Muscle of leg (tissue), 3 donors: ENCODE measurements at regions not wholly inside any gene's neighbourhood (a gene's known extent, or its start where the extent isn't known, plus 50 kb on each side); places are given as distances from the start of the nearest gene placed in this dataset.

Experiments
- DNase-seq: peaks from one replicate; pipeline ENCODE4 v3.0.0; 2013
- H3K27ac ChIP-seq: one replicate; pipeline ENCODE4 v1.5.1; 2013; ENCODE audit warnings: mild to moderate bottlenecking, low read length, control low read depth
- H3K27me3 ChIP-seq: one replicate; pipeline ENCODE4 v1.6.1; 2013; ENCODE audit warnings: low read length; ENCODE audit not compliant: control insufficient read depth, insufficient read depth
- H3K36me3 ChIP-seq: one replicate; pipeline ENCODE4 v1.6.1; 2013; ENCODE audit warnings: low read length; ENCODE audit not compliant: control insufficient read depth, insufficient read depth
- H3K4me1 ChIP-seq: one replicate; pipeline ENCODE4 v1.6.1; 2013; ENCODE audit warnings: low read length; ENCODE audit not compliant: control insufficient read depth, insufficient read depth
- H3K4me3 ChIP-seq: one replicate; pipeline ENCODE4 v1.5.1; 2013; ENCODE audit warnings: low read length, control low read depth
- H3K9me3 ChIP-seq: replicated peaks from 2 replicates; pipeline ENCODE4 v1.6.1; 2013; ENCODE audit warnings: low read depth, low read length; ENCODE audit not compliant: control insufficient read depth
- WGBS: methylation state at CpG from one replicate; pipeline ENCODE4 v1.1.5; 2013; ENCODE audit warnings: missing lambda C conversion rate; ENCODE audit not compliant: insufficient coverage; 5-methylcytosine and 5-hydroxymethylcytosine counted together

DNA sequence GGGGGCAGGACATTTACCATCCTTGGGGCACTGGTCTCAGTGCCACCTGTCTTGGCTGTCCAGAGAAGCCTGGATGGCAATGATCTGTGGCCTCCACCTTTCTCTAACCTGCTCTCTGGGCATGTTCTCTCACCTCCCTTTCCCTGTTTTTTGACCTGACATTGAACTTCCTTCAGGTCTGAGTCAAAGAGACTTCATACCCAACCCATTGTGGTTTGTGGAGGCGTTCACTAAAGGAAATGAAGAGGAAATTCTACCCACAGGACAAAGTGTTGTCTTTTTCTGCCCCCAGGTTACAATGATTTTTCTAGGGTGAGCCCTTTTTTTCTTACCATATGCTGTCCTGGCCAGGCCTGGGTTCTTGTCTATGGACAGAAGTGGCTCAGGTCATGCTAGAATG is 76.6 kb downstream of the CYP26A1 start:
- DNase-seq: no peak
- Histone ChIP-seq H3K9me3 (no peaks in the 10 kb centered on the region), H3K4me3 (no peak overlapping the region), H3K27ac (no peak overlapping the region), H3K4me1 (no peaks in the 10 kb centered on the region), H3K27me3 (no peaks in the 10 kb centered on the region), H3K36me3 (no peaks in the 10 kb centered on the region)
- no CpG with 5 or more reads among the region's 1 CpG for WGBS

DNA sequence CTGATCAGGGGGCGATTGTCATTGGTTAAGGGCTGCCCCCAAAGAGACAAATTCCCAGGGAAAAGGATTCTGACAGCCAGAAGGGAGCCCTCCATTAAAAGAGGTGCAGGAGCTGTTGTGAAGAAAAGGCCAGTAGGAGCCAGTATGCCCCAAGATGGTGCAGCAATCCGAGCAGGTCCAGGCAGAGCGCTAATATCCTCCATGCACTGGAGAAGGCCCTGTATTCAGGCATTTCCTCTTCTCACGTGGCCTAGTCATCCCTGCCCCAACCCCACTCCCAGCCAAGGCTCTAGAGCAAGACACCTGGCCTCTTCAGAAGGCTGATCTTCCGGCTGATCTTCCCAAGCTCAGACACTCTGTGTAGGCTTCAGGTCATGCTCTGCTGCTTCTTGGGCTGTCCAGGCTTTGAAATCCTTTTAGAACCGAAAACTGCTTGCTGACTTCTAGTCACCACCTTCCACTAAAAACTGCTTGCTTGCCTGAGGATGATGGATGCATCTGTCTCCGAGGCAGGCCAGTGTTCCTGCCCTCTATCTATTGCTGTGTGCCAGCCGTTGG is 77.4 kb downstream of the CYP26A1 start:
- no peaks in the 10 kb centered on the region for H3K36me3 ChIP-seq
- no peak overlapping the region for H3K4me3 ChIP-seq
- H3K27ac ChIP-seq: no peak overlapping the region
- H3K9me3 ChIP-seq: no peaks in the 10 kb centered on the region
- no peaks in the 10 kb centered on the region for H3K27me3 ChIP-seq
- WGBS: 69% methylated on average over 8 of the region's 8 CpGs
- no peaks in the 10 kb centered on the region for H3K4me1 ChIP-seq
- no peak for DNase-seq

DNA sequence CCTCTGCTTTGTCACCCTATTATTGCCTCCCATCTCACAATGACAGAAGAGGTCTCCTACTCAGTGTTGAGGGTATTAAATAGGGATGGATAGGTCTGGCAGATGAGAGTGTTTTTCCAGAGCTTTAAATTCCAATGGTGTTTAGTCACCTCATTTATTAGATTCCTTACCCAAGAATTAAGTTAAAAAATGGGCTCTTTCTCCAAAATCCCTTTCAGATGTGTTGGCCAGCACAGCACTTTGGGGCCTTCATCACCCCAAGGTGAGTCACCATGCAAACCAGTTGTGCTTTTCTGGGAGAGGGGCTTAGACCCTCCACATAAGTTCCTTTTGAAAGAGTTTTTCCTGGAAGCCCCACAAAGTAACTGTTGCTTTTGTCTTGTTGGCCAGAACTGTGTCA is 78.4 kb downstream of the CYP26A1 start:
- DNase-seq: peak; percentile 65
- Histone ChIP-seq H3K36me3 (no peaks in the 10 kb centered on the region), H3K27ac (no peak overlapping the region), H3K27me3 (no peaks in the 10 kb centered on the region), H3K4me3 (no peak overlapping the region), H3K9me3 (no peaks in the 10 kb centered on the region), H3K4me1 (no peaks in the 10 kb centered on the region)

DNA sequence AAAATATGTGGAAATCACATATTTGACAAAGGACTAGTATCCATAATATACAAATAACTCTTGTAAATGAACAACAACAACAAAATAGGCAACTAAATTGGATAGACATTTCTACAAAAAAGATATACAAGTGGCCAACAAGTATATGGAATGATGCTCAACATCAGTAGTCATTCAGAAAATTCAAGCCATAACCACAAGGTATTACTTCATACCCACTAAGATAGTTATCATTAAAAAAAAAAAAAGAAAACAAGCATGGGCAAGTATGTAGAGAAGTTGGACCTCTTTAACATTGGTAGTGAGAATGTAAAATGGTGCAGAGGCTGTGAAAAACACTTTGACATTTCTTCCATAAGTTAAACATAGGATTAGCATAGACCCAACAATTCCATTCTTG is 80.8 kb downstream of the CYP26A1 start:
- DNase-seq: no peak
- H3K27me3 ChIP-seq: no peaks in the 10 kb centered on the region
- H3K27ac ChIP-seq: no peak overlapping the region
- H3K4me1 ChIP-seq: no peaks in the 10 kb centered on the region
- no peak overlapping the region for H3K4me3 ChIP-seq
- H3K36me3 ChIP-seq: no peaks in the 10 kb centered on the region
- H3K9me3 ChIP-seq: no peaks in the 10 kb centered on the region

DNA sequence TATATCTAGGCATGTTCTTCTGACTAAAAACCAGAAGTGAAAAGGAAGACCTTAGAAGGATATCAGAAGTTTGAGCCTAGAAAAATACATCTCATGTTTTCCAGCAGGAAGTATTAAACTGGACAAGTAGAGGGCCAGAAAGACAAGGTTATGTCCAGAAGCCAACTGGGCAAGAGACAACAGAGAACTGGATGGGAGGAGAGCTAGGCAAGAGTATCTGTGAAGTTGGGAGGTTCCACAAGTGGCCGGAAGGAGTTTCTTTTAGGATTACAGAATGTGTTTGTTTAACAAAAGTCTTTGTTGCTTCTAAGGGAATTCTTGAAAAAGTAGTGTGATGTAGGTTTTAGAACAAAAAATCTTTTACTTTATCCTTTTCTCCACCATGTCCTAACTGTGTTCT is 86.4 kb downstream of the CYP26A1 start:
- Histone ChIP-seq H3K27ac (no peak overlapping the region), H3K27me3 (no peaks in the 10 kb centered on the region), H3K4me3 (no peak overlapping the region), H3K4me1 (no peaks in the 10 kb centered on the region), H3K36me3 (no peaks in the 10 kb centered on the region), H3K9me3 (no peaks in the 10 kb centered on the region)
- peak; percentile 44 for DNase-seq
- no CpG with 5 or more reads among the region's 1 CpG for whole genome bisulfite sequencing

DNA sequence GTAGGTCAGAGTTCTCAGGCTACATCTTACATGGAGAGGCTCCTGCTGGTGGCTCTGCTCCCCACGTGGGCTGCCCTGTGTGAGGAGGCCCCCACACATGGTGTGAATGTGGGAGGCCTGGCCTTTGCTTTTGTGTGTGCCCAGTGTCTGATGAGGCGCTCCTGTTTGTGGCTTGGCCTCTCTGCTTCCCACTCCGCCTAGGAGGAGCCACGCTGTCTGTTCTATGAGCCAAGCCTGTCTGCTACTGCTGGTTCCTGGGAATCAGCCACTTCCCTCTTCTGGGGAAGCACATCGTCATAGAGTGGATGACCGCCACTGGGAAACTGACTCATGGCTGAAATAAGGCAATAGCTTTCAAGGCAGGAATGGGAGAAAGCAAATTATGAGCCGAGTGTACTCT is 87.1 kb downstream of the CYP26A1 start:
- Histone ChIP-seq H3K4me1 (no peaks in the 10 kb centered on the region), H3K27me3 (no peaks in the 10 kb centered on the region), H3K36me3 (no peaks in the 10 kb centered on the region), H3K27ac (no peak overlapping the region), H3K9me3 (no peaks in the 10 kb centered on the region), H3K4me3 (no peak overlapping the region)
- DNase-seq: peak; percentile 66
- 65% methylated on average over 5 of the region's 7 CpGs for WGBS

DNA sequence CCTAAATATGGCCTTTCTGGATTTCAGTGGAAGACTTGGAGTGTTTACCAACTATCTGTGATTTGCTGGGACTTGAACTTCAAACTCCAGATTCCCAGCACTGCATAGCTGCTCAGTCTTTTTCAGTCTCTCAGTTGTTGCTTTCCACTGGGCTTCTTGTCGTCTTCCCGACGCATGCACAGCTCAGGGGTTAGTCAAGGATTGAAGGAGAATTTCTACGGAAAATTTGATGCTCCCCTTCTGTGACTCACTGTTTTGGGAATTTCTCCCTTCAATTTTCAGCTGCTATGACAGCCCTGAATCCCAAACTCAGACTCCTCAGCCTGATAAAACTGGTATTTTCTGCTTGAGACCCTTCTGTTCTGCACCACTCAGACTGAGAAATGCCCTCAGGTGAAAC is 91.7 kb downstream of the CYP26A1 start:
- H3K4me3 ChIP-seq: no peak overlapping the region
- 46% methylated on average over 3 of the region's 4 CpGs for WGBS
- peaks cover 2% of the 10 kb centered on the region for H3K9me3 ChIP-seq
- H3K27ac ChIP-seq: no peak overlapping the region
- peak; percentile 74 for DNase-seq
- no peaks in the 10 kb centered on the region for H3K4me1 ChIP-seq
- H3K36me3 ChIP-seq: no peaks in the 10 kb centered on the region
- no peaks in the 10 kb centered on the region for H3K27me3 ChIP-seq

DNA sequence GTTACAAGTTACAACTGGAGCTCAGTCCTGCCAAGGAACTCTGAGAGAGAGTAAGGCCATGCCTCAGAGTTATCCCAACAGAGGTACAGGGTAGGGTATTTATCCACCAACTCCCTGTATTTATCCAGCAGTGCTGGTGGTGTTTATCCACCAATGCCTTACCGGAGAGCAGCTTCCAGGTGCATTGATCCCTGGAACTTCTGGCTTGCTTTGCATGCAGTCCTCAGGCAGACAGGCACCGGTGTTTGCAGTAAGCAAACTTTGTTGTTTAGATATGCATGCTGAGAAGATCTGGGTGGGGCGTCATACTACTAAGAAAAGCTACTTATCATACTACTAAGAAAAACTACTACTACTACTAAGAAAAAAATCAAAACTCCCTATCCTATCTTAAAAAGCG is 92.4 kb downstream of the CYP26A1 start:
- Histone ChIP-seq H3K27ac (no peak overlapping the region), H3K9me3 (peaks cover 5% of the 10 kb centered on the region), H3K4me3 (no peak overlapping the region), H3K4me1 (no peaks in the 10 kb centered on the region), H3K36me3 (no peaks in the 10 kb centered on the region), H3K27me3 (no peaks in the 10 kb centered on the region)
- DNase-seq: no peak
- WGBS: 100% methylated on average over 1 of the region's 4 CpGs

DNA sequence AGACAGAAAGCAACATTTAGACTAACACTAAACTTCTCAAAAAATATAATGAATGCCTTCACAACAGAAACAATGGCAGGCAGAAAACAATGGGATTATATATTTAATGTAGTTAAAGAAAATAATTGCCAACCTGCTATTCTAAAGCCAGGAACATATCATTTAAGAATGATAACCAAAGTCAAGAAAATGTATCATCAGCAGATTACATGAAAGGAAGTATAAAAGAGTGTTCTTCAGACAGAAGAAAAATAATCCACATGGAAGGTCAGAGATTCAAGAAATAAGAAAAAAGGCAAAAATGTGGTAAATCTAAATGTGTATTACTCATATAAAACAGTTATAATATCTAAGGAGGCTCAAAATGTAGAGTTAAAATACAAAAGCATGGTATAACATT is 98.1 kb downstream of the CYP26A1 start:
- H3K36me3 ChIP-seq: no peaks in the 10 kb centered on the region
- no peaks in the 10 kb centered on the region for H3K27me3 ChIP-seq
- DNase-seq: no peak
- no peak overlapping the region for H3K27ac ChIP-seq
- H3K9me3 ChIP-seq: peaks cover 7% of the 10 kb centered on the region
- H3K4me3 ChIP-seq: no peak overlapping the region
- H3K4me1 ChIP-seq: no peaks in the 10 kb centered on the region

DNA sequence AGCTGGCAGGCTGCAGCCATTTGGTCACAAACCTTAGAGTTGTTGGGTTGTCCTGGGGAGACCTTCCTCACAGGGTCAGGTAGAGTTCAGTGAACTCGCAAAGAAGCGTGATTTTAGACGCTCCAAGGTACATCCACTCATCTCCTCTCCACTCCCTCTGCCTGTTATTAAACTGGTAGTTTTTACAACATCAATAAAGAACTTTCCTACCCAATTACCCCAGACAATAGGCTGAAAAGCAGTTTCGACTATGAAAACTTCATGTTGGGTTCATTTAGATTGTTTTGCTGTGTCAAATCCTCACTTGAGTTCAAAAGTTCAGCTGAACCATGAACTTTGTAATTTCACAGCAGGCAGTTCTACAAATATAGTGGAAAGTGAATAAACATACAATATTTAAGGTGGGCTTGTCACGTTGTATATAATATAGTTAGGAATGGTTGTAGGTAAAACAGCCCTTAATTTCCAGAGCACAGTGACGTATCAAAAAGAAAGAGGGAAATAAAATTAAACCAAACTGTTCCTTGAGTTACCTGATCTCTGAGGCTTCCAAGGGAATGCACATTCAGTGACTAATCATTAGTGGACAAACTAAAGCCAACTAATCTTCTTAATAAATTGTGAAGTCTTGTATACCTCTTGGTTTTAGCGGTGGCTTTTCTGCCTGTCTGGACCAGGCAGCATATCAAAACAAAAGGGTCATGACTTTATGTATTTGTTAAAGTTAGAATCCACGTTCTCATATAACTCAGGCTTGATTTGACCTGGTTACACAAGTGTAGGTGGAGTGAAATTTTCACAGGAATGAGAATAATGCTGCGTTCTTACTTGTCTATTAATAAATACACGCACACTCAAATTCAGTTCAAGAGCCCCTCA is 100.5 kb downstream of the CYP26A1 start:
- WGBS: 20% methylated on average over 1 of the region's 10 CpGs
- H3K4me1 ChIP-seq: peaks cover 11% of the 10 kb centered on the region
- DNase-seq: no peak

DNA sequence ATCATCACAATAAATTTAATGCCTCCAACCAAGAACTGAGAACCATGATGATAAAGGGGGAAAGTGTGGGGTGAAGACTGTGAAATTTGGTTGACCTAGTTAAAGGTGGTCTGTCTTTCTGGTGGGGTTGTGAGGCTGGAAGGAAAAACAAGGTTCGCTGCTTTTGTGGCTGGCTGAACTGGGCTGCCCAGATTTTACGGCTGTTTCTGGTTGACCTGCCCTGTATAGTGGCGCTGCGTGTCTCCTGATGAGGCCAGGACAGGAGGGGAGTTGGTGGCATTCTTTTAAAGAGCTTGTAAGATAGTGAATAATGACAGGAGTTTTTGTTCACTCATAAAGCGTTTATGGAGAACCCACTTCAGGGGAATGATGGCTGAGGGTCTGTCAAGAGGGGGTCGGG is 101.8 kb downstream of the CYP26A1 start:
- Histone ChIP-seq H3K27me3 (no peaks in the 10 kb centered on the region), H3K36me3 (no peaks in the 10 kb centered on the region), H3K4me1 (peaks cover 11% of the 10 kb centered on the region), H3K27ac (no peak overlapping the region), H3K9me3 (peaks cover 3% of the 10 kb centered on the region), H3K4me3 (no peak overlapping the region)
- WGBS: 61% methylated on average over 6 of the region's 6 CpGs
- no peak for DNase-seq

More for the DNA sequence above, 100.5 kb downstream of the CYP26A1 start:
- Histone ChIP-seq H3K27ac (no peak overlapping the region), H3K9me3 (peaks cover 7% of the 10 kb centered on the region), H3K4me3 (no peak overlapping the region), H3K36me3 (no peaks in the 10 kb centered on the region), H3K27me3 (no peaks in the 10 kb centered on the region)
